ENCODE measurements at regions not wholly inside any gene's neighbourhood (a gene's known extent, or its start where the extent isn't known, plus 50 kb on each side); places are given as distances from the start of the nearest gene placed in this dataset.
"Not testable (repeated sequence)": the region's sequence is repeated elsewhere in the genome, so short reads cannot be mapped to it uniquely, and the experiment has no call there.

GRCh38 chr15:62903437-62903836, 139.1 kb upstream of the TPM1 start:
- DNase-seq, result no peak

DNA sequence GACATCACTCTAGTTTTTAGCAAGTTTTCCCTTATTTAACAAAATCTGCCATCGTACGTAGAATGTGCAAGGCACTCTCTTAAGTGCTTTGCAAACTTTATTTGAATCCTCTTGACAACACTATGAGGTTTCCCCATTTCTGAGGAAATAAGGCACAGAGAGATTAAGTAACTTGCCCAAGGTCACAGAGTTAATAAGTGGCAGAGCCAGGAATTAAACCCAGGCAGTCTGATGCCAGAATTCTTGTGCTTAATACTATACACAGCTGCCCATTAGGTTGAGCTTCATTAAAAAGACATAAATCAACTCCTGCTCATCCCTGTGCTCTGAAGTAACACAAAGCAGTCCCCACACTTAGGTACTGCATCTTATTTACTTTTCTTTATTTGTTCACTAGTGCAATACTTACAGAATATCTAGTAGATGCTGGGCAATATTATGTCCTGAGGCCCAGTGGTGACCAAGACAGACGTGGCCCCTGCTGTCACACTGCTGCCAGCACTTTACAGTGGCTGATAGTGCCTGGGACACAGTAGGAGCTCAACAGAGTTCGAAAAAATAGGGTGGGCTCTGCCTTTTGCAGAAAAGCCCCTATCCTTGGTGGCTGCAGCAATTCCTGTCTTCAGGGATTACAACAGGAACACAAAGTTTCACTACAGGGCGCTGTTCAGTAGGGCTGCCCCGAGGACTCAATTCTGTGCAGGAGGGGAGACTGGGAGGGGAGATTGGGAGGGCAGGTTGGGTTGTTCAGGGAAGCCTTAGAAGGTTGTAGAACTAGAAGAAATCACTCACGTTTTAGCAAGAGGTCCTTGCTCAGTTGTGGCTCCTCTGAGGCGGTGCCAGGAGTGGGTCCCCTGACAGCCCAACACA, 138.3 kb upstream of the TPM1 start:
- no peak for DNase-seq

DNA sequence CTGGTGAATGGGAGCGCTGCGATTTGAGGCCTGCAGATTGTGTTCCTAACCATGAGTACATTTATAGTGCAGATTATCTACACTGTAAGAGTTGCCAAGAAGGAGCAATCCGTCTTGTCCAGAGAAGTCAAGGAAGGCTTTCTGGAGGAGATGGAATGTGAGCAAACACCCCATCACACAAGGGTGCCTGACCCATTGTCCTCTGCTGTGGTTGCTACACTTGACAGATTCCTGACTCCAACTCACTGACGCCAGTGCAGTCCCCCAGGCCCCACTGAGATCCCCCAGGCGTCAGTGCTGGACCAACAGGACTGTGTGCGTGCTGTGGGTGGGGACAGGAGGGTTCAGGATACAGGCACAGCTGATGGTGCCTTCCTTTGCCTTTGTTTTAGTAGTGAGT, 135.9 kb upstream of the TPM1 start:
- DNase-seq, result no peak

- DNase-seq, result no peak
Measured at GRCh38 chr15:62907275-62907674, 135.3 kb upstream of the TPM1 start.

GRCh38 chr15:62908341-62908740, 134.2 kb upstream of the TPM1 start:
- DNase-seq, result not testable (repeated sequence)

- no peak for DNase-seq
Measured at GRCh38 chr15:62909257-62909656, 133.3 kb upstream of the TPM1 start.

DNA sequence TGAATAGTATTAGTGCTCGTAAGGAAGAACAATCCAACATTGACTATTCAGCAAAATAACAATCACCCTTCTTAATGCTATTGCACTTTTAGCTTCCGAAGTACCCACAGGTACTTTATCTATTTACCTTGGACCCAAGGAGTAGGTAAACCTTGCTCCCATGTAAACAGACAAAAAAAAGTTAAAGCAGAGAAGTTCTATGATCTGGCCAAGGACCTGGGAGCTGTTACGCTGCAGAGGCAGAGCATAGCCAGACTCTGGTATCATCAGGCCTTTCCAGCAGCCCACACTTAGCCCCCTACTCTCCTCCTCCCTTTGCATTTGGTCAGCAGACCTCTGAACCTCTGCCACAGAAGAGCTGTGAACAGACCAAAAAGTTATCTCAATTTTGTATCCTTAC, 130.3 kb upstream of the TPM1 start:
- DNase-seq, result no peak

DNA sequence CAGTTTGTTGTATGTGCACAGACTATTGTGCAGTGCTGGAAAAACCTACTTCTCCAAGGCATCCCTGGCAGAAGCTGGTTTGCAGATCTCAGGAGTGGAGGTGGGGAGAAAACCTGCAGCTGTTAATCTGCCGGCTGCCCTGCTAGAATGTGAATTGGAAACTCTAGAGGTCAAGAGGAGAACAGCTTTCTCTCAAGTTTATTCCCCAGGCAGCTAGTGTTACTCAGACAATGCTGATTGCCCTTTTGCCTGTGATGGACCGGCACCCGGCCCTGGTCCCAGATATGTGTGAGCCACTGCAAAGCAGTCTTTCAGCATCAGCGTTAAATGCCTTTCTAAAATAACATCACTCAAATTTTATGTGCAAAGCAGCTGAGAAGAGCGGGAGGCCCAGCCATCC, 129.7 kb upstream of the TPM1 start:
- DNase-seq, result no peak

GRCh38 chr15:62913246-62913645, 129.3 kb upstream of the TPM1 start:
- DNase-seq, result no peak

DNA sequence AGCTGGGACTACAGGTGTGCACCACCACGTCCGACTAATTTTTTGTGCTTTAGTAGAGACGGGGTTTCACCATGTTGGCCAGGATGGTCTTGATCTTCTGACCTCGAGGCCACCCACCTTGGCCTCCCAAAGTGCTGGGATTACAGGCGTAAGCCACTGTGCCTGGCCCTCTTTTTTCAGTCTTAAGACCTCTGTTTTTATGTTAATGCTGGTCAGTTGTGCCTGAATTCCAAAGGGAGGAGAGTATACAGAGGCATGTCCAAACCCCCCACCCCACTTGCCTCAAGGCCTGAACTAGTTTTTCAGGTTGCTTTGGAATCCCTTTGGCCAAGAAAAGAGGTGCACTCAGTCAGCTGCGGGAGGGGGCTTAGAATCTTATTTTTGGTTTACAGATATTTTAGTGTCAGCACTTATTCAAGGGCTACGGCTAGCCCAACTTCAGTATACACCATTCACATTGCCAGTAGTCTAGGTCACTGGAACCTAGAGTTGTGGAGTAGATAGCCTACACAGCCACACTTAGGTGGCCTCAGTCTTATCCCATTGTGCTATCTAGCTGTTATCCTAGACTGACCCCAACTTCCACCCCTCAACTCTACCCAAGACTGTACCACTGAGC, 128.0 kb upstream of the TPM1 start:
- no peak for DNase-seq

GRCh38 chr15:62920682-62921502, 121.7 kb upstream of the TPM1 start:
- no peak for DNase-seq

- DNase-seq, result no peak
Measured at GRCh38 chr15:62922514-62922913, 120.0 kb upstream of the TPM1 start.

DNA sequence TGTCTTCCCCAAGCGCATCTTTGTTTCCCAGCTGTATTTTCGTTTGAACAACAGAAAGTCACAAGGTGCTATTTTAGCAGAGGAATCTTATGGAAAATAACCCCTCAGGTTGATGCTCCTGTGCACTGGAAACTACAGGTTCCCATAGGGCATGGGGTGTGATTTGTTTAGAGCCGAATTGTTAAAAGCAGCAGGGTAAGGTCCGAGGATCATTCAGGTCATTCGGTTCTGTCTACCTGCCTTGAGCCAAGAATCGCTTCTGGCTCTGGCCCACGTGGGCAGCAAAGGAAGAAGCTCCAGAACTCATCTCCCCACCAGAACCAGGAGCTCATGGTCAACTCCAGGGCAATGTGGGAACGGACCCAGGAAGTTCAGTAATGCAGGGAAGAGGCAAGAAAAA, 116.7 kb upstream of the TPM1 start:
- DNase-seq, result no peak

DNA sequence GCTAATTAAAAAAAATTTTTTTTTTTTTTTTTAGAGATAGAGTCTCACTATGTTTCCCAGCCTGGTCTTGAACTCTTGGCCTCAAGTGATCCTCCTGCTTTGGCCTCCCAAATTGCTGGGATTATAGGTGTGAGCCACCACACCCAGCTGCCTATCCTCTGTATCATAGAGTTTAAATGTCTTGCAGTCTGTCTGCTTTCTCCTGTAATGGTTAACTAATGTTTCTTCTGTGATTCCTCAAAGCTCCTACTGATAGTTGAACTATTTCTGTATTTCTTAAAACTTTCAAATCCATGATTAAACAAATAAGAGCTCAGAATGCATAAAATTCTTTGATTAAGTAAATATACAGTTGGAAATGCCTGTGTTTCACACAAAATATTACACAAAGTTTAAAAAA, 115.4 kb upstream of the TPM1 start:
- no peak for DNase-seq

DNA sequence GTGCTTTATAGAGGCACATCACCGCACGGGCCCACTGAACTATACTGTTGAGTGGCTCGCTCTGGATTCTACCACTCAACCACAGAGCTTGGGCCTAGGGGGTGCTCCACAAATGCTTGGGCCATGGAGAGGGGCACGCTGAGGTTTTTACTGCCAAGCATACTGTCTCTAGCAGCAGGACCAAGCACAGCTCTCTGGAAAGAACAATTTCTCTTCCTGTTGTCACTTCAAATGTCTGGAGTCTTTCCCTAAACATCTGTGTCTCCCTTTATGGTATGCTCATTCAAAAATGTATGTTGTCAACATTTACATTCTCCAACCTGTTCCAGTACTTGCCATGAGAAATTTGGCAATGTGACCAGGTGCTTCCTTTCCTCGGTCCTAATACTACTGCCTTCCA, 114.7 kb upstream of the TPM1 start:
- no peak for DNase-seq

DNA sequence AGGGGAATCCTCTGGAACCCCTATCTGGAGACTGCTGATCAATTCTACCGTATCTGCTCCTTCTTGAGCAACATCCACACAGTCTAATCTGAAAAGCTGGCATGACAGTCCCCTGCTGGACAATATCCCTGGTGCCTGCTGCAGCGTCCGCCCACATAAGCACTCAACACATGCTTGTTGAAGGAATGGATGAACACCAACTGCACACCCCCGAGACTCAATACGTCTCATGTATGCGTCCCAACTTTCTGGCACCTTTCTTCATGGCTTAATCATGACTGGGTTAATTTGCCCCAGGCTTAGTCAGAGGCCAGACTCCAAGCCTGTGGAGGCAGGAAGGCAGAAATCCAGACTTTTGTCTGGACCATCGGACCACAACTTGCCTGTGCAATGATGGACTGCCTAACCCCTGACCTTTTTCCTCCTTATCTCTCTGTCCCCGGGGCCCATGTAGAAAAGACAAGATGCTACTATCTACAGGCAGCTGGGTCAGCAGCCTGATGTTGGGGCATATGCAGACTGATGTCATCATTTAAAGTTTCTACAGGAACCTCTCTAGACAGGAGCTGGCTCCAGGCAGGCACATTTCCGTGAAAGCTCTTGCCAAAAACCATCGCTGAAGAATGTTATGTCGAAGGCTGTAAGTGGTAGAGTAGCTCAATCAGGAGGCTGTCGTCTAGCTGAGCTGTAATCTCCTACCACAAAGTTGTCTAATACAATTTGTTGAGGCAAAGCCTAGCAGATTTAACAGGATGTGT, 114.1 kb upstream of the TPM1 start:
- DNase-seq, result no peak

GRCh38 chr15:62929000-62929357, 113.6 kb upstream of the TPM1 start:
- DNase-seq, result no peak

GRCh38 chr15:62931650-62932049, 110.9 kb upstream of the TPM1 start:
- no peak for DNase-seq

DNA sequence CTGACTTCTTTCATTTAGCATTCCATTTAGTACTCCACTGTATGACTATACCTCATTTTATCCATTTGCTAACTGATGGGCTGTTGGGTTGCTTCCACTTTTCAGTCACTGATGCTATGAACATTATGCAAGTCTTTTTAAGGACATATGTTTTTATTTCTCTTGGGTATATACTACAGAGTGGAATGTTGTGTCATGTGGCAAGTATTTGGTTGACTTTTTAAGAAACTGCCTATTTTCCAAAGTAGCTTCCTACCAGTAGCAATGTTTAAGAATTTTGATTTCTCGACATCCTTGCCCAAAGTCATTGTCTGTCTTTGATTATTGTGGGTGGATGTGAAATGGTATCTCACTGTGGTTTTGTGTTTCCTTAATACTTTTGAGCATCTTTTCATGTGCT, 110.1 kb upstream of the TPM1 start:
- DNase-seq, result no peak

DNA sequence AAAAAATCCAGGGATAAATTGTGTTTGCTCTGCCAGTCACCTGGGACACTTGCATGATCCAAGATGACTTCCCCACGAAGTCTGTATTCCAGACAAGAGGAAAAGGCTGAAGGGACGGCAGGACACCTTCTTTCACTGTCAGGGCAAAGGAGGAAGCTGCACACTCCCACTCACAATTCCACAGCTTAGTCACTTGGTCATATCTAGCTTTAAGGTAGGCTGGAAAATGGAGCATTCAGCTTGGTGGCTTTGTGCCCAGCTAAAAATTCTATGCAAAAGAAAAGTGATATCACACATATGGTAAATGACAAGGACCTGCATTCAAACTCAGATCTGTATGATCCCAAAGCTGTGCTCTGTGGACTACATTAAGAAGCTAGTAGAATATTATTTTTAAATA, 109.2 kb upstream of the TPM1 start:
- DNase-seq, result no peak

DNA sequence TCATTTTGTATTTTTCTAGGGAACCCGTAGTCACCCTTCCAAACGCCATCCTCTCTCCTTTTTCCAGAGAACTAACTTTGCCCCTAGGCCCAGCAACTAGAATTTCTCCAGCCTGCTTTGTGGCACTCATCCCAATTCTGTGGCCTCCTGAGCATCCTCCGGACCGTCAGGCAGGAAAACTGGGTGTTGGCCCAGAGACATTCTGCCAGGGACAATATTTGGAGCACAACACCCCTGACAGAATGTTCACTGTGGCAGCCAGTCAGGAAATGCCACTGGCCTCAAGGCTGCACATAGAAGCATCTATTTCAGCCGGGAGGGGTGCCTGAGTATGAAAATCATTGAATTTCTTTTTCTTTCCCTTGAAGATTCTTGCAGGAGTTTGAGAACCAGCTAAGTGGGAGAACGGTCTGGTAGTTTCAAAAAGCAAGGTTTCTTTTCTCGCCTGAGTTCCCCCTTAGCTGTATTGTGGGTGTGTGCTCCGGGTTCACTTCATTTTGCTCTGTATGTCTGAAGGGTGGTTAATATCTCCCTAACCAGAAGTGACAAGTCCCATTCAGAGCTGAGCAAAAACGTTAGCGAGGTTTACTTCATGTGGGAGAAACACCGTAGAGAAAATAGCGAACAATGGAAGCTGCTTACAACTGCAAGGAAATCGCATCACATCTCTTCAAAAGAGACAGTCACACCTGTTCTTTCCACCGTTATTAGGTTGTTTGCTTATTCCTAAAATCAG, 108.1 kb upstream of the TPM1 start:
- no peak for DNase-seq

- DNase-seq, result no peak
Measured at GRCh38 chr15:62935300-62936081, 107.1 kb upstream of the TPM1 start.

All from activated naive CD4-positive, alpha-beta T cell treated with anti-CD3 and anti-CD28 coated beads, Interleukin-2, amount 50 U/mL, for 16 hours (primary cell).